Gastroesophageal sphincter (tissue), 3 donors: ENCODE measurements at regions not wholly inside any gene's neighbourhood (a gene's known extent, or its start where the extent isn't known, plus 50 kb on each side); places are given as distances from the start of the nearest gene placed in this dataset.

Experiments
- CTCF ChIP-seq, 4 experiments: fragments of 200-600 bp in 2 of 4; fragments of 450-650 bp in 2 of 4; sonication (generic) in 1 of 4; IDR thresholded peaks; one replicate each; pipeline ENCODE4 v1.5.1; 2017 to 2019; ENCODE audit warnings: antibody characterized with exemption in 4 of 4, mild to moderate bottlenecking in 2 of 4, moderate library complexity in 2 of 4
- EP300 ChIP-seq: sonication (generic); formaldehyde crosslinking; IDR thresholded peaks from one replicate; pipeline ENCODE4 v1.6.1; 2017; ENCODE audit warnings: antibody characterized with exemption, mild to moderate bottlenecking
- POLR2A ChIP-seq, 2 donors: fragments of 450-650 bp; IDR thresholded peaks; one replicate each; pipeline ENCODE4 v1.6.1; 2017; ENCODE audit warnings: antibody characterized with exemption in 2 of 2, mild to moderate bottlenecking in 2 of 2, moderate library complexity in 1 of 2
- POLR2AphosphoS5 ChIP-seq: sonication (generic); formaldehyde crosslinking; IDR thresholded peaks from one replicate; pipeline ENCODE4 v1.6.1; 2017; ENCODE audit warnings: antibody characterized with exemption

GRCh38 chr18:55101458-55101824 is 142.2 kb upstream of the CCDC68 start:
- no peak for TF ChIP-seq POLR2A (IDR thresholded peaks at IDR 0.05)
- TF ChIP-seq CTCF (IDR thresholded peaks at IDR 0.05) = no peak
- TF ChIP-seq EP300 = no peak
- TF ChIP-seq POLR2AphosphoS5 = no peak
